Fibroblast of villous mesenchyme (primary cell): ENCODE measurements at regions not wholly inside any gene's neighbourhood (a gene's known extent, or its start where the extent isn't known, plus 50 kb on each side); places are given as distances from the start of the nearest gene placed in this dataset.
A peak's percentile ranks its signal among the peaks of the same experiment; 100 is the strongest.

Experiments
- DNase-seq: peaks from one replicate; pipeline ENCODE4 v3.0.0-alpha.2; 2010; ENCODE audit warnings: low read depth
- H3K4me3 ChIP-seq: 2 replicates; pipeline ENCODE4 v1.5.1; 2011; ENCODE audit warnings: low read depth, mild to moderate bottlenecking, low read length
- TF ChIP-seq, protein P1 (sequence below): IDR thresholded peaks from 2 replicates; pipeline ENCODE4 v1.5.1; 2012; ENCODE audit warnings: low read depth, mild to moderate bottlenecking, low read length; ENCODE audit not compliant: insufficient read depth

DNA sequence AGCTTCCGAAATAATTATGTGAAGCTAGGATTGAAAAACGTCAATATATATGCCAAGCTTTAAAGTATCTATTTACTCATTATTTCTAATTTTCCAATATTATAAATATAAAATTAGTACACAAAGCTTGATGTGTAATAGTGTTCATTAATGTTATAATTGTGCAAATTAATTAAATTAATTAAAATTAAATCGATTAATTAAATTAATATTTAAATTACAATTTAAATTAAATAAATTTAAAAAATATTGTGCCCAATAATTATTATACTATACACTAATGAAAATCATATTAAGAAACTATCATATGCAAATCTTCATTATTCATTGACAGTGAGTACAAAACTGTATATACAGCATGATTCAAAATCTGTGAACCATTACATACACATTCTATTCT is 409.8 kb downstream of the FAM170A start:
- TF ChIP-seq, protein P1, sequence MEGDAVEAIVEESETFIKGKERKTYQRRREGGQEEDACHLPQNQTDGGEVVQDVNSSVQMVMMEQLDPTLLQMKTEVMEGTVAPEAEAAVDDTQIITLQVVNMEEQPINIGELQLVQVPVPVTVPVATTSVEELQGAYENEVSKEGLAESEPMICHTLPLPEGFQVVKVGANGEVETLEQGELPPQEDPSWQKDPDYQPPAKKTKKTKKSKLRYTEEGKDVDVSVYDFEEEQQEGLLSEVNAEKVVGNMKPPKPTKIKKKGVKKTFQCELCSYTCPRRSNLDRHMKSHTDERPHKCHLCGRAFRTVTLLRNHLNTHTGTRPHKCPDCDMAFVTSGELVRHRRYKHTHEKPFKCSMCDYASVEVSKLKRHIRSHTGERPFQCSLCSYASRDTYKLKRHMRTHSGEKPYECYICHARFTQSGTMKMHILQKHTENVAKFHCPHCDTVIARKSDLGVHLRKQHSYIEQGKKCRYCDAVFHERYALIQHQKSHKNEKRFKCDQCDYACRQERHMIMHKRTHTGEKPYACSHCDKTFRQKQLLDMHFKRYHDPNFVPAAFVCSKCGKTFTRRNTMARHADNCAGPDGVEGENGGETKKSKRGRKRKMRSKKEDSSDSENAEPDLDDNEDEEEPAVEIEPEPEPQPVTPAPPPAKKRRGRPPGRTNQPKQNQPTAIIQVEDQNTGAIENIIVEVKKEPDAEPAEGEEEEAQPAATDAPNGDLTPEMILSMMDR = no peak

DNA sequence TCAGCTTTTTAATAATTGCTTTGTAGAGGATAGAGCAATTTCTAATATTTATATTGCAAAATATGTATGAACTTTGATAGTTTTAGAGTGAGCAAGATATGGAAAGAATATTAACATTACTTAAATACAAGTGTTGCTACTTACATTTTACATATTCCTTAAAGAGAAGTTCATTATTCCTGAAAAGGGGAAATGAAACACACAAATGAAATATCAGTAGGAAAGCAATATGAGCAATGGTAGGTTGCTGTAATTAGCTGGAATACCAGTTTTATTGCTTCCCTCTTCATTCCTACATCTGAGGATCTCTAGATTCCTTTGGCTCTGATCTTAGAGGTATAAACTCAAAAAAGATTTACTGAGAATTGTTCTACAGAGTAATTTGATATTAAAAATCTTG is 414.1 kb downstream of the FAM170A start:
- no peak overlapping the region for H3K4me3 ChIP-seq
- DNase-seq = no peak
- TF ChIP-seq, protein P1 = no peak

More for the DNA sequence above, 409.8 kb downstream of the FAM170A start:
- no peak overlapping the region for H3K4me3 ChIP-seq
- no peak for DNase-seq

DNA sequence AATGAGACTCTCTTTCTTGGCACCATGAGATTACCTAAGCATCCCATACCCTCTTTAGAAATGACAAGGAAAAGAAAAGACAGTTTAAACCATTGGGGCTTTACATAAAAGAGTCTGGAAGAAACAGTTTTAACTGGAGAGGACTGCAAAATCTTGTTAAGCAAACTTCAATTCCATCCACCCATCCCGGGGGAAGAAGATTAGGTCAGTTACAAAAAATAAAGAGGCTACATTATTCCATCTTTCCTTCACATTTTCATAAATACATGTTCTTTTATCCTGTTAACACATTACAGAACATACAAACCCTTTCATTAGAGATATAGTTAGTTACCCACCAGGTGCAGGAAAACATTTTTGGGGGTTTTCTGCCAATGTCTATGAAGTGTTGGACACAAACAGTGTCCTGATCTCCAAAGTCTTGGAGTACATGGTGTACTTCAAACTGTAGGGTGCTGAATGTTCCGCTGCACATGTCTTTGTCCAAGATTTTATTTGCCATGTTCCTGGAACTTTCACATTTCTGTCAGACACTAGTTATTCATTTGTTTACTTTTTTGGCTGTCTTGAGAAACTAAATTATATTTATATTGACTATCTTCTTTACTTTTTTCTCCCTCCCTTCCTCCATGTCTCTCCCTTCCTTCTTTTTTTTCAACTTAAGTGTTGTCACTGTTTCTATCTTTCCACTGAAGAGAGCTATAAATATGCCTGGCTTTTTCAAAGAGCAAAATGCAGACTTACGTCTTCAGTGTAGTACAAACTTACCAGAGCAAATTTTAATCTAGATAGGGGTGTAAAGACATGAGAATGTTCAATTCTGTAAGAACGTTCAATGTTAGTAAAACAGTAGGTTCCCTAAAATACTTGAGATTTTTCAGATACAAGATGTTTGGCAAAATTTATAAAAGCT is 410.9 kb upstream of the PRR16 start:
- peak; percentile 8 for DNase-seq
- TF ChIP-seq, protein P1 = no peak
- no peak overlapping the region for H3K4me3 ChIP-seq

DNA sequence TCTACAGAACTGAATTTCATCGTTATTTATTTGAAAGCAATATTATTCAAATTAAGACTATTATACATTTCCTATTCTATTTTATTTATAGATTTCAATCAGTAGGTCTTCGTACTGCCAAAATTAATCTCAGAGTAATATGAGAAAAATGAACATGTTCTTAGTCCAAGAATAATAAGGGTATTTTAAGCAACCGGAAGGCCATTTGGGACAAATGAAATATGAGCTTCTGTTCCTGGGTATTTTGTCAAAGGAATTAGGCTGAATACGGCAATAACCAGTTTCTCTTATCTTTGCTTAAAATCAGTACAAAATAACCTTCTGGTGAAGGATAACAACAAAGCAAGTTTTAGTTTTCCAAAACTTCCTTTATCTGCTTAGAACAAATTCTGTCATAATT is 410.3 kb upstream of the PRR16 start:
- DNase-seq = peak; percentile 12
- TF ChIP-seq, protein P1 = no peak
- H3K4me3 ChIP-seq = no peak overlapping the region

DNA sequence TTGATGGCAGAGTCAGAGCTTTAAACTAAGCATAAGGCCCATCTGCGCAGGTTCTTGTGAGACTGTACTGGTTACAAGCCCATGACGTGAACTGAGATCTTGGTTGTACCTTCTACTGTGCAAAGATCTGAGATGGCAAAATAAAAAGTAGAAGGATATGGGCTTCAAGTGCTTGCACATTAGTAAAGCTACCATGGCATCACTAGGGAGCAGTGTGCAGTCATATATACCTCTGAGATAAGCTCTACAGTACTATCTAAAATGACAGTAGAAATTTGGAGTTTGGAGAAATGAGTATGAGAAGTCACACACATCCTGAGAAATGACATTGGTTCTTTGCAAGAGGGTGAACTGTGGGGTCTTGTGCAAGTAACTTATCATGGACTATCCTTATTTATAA is 408.2 kb upstream of the PRR16 start:
- peak; percentile 74 for DNase-seq
- TF ChIP-seq, protein P1 = peak; percentile 52
- no peak overlapping the region for H3K4me3 ChIP-seq

DNA sequence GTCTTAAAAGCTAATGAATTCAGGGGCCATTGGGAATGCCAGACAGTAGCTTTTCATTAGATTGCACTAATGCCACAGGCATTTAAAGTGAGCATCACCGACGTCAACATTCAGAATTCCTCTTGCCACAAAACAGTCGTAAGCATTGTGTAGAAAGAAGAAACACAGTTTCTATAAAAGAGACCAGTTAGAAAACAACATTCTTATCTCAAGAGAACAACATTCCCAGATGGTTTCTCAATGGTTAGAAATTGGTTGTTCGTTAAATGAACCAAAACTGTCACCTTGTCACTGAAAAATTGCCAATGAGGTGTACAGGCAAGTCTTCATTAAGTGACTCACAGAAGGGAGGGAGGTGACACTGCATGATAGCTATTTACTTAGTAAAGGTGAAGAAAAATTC is 401.6 kb upstream of the PRR16 start:
- H3K4me3 ChIP-seq = no peak overlapping the region
- TF ChIP-seq, protein P1 = no peak
- peak; percentile 79 for DNase-seq
